Erythroblast (primary cell): ENCODE measurements at regions not wholly inside any gene's neighbourhood (a gene's known extent, or its start where the extent isn't known, plus 50 kb on each side); places are given as distances from the start of the nearest gene placed in this dataset.

Experiments used
- GATA1 ChIP-seq: IDR thresholded peaks from 2 replicates; pipeline ENCODE4 v1.6.1; 2011; ENCODE audit warnings: low read depth, mild to moderate bottlenecking, control low read depth, low read length, moderate library complexity
- POLR2A ChIP-seq: IDR thresholded peaks from 2 replicates; pipeline ENCODE4 v1.6.1; 2011; ENCODE audit warnings: mild to moderate bottlenecking, low read length

- TF ChIP-seq POLR2A (no peak), GATA1 (no peak)
Measured at GRCh38 chr1:80495806-80496205, 1304.9 kb upstream of the ADGRL2 start.
